Ishikawa (cell line): ENCODE measurements at regions not wholly inside any gene's neighbourhood (a gene's known extent, or its start where the extent isn't known, plus 50 kb on each side); places are given as distances from the start of the nearest gene placed in this dataset.

ENCODE experiments used
- CEBPB ChIP-seq: IDR thresholded peaks from 2 replicates; pipeline ENCODE4 v1.6.1; 2012
- CREB1 ChIP-seq: IDR thresholded peaks from 2 replicates; pipeline ENCODE4 v1.6.1; 2012; ENCODE audit warnings: low read depth
- EP300 ChIP-seq: IDR thresholded peaks from 2 replicates; pipeline ENCODE4 v1.6.1; 2012; ENCODE audit warnings: borderline replicate concordance
- NFIC ChIP-seq: IDR thresholded peaks from 2 replicates; pipeline ENCODE4 v1.6.1; 2012
- RAD21 ChIP-seq: IDR thresholded peaks from 2 replicates; pipeline ENCODE4 v1.6.1; 2012; ENCODE audit warnings: low read depth
- TAF1 ChIP-seq: IDR thresholded peaks from 2 replicates; pipeline ENCODE4 v1.6.1; 2012; ENCODE audit warnings: low read depth, mild to moderate bottlenecking
- TCF12 ChIP-seq: IDR thresholded peaks from 2 replicates; pipeline ENCODE4 v1.6.1; 2012; ENCODE audit warnings: low read depth
- YY1 ChIP-seq: IDR thresholded peaks from 2 replicates; pipeline ENCODE4 v1.6.1; 2012; ENCODE audit warnings: low read depth
- ZBTB7A ChIP-seq: IDR thresholded peaks from 2 replicates; pipeline ENCODE4 v1.6.1; 2012; ENCODE audit warnings: low read depth
- TF ChIP-seq, protein P1 (sequence below): IDR thresholded peaks from 2 replicates; pipeline ENCODE4 v1.6.1; 2012
- TF ChIP-seq, protein P2 (sequence below): IDR thresholded peaks from 2 replicates; pipeline ENCODE4 v1.6.1; 2012; ENCODE audit warnings: low read depth, mild to moderate bottlenecking
- TF ChIP-seq, protein P3 (sequence below): IDR thresholded peaks from 2 replicates; pipeline ENCODE4 v1.6.1; 2012

DNA sequence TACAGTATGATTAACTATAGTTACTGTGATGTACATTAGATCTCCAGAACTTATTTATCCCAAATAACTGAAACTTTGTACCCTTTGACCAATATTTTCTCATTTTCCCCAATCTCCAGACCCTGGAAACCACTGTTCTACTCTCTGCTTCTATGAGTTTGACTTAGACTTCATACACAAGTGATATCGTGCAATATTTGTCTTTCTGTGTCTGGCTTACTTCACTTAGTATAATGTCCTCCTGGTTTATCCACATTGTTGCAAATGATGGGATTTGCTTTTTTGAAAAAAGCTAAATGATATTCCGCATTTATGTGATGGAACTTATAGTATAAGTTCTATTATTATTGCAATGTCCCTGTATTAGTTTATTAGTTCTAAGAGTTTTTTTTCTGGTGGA, 81.8 kb upstream of the SOD3 start:
- peak; percentile 7; the same call in 1 of the 2 replicates for TF ChIP-seq CEBPB
- no peak for TF ChIP-seq EP300
- TF ChIP-seq, protein P1, sequence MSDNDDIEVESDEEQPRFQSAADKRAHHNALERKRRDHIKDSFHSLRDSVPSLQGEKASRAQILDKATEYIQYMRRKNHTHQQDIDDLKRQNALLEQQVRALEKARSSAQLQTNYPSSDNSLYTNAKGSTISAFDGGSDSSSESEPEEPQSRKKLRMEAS = no peak
- TF ChIP-seq TCF12 = no peak
- TF ChIP-seq YY1 = no peak
- TF ChIP-seq, protein P2, sequence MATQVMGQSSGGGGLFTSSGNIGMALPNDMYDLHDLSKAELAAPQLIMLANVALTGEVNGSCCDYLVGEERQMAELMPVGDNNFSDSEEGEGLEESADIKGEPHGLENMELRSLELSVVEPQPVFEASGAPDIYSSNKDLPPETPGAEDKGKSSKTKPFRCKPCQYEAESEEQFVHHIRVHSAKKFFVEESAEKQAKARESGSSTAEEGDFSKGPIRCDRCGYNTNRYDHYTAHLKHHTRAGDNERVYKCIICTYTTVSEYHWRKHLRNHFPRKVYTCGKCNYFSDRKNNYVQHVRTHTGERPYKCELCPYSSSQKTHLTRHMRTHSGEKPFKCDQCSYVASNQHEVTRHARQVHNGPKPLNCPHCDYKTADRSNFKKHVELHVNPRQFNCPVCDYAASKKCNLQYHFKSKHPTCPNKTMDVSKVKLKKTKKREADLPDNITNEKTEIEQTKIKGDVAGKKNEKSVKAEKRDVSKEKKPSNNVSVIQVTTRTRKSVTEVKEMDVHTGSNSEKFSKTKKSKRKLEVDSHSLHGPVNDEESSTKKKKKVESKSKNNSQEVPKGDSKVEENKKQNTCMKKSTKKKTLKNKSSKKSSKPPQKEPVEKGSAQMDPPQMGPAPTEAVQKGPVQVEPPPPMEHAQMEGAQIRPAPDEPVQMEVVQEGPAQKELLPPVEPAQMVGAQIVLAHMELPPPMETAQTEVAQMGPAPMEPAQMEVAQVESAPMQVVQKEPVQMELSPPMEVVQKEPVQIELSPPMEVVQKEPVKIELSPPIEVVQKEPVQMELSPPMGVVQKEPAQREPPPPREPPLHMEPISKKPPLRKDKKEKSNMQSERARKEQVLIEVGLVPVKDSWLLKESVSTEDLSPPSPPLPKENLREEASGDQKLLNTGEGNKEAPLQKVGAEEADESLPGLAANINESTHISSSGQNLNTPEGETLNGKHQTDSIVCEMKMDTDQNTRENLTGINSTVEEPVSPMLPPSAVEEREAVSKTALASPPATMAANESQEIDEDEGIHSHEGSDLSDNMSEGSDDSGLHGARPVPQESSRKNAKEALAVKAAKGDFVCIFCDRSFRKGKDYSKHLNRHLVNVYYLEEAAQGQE = no peak
- TF ChIP-seq NFIC = no peak
- TF ChIP-seq TAF1 = no peak
- TF ChIP-seq CREB1 = no peak
- no peak for TF ChIP-seq RAD21
- TF ChIP-seq, protein P3, sequence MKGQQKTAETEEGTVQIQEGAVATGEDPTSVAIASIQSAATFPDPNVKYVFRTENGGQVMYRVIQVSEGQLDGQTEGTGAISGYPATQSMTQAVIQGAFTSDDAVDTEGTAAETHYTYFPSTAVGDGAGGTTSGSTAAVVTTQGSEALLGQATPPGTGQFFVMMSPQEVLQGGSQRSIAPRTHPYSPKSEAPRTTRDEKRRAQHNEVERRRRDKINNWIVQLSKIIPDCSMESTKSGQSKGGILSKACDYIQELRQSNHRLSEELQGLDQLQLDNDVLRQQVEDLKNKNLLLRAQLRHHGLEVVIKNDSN = no peak
- TF ChIP-seq ZBTB7A = no peak
